Retina (tissue), 1 donor: ENCODE measurements at regions not wholly inside any gene's neighbourhood (a gene's known extent, or its start where the extent isn't known, plus 50 kb on each side); places are given as distances from the start of the nearest gene placed in this dataset.

Experiments used
- DNase-seq: peaks from one replicate; pipeline ENCODE4 v3.0.0-alpha.2; 2016

GRCh38 chr5:87069311-87069710 is 198.4 kb upstream of the RASA1 start:
- DNase-seq, result no peak

GRCh38 chr5:87069974-87070608 is 197.6 kb upstream of the RASA1 start:
- peak; percentile 9 for DNase-seq

GRCh38 chr5:87074072-87074471 is 193.6 kb upstream of the RASA1 start:
- no peak for DNase-seq

GRCh38 chr5:87074934-87075541 is 192.6 kb upstream of the RASA1 start:
- DNase-seq, result no peak

GRCh38 chr5:87076411-87076810 is 191.3 kb upstream of the RASA1 start:
- DNase-seq, result no peak

- no peak for DNase-seq
Measured at GRCh38 chr5:87076931-87077330, 190.8 kb upstream of the RASA1 start.

- no peak for DNase-seq
Measured at GRCh38 chr5:87079219-87079618, 188.5 kb upstream of the RASA1 start.

- DNase-seq, result no peak
Measured at GRCh38 chr5:87081016-87081415, 186.7 kb upstream of the RASA1 start.

- no peak for DNase-seq
Measured at GRCh38 chr5:87081511-87082372, 185.9 kb upstream of the RASA1 start.

- DNase-seq, result no peak
Measured at GRCh38 chr5:87094347-87094746, 173.3 kb upstream of the RASA1 start.

GRCh38 chr5:87094833-87095232 is 172.8 kb upstream of the RASA1 start:
- no peak for DNase-seq

- DNase-seq, result no peak
Measured at GRCh38 chr5:87095787-87096186, 171.9 kb upstream of the RASA1 start.

- DNase-seq, result no peak
Measured at GRCh38 chr5:87097664-87098063, 170.0 kb upstream of the RASA1 start.

GRCh38 chr5:87099291-87099839 is 168.3 kb upstream of the RASA1 start:
- no peak for DNase-seq

GRCh38 chr5:87099968-87100367 is 167.7 kb upstream of the RASA1 start:
- no peak for DNase-seq

GRCh38 chr5:87101321-87101720 is 166.4 kb upstream of the RASA1 start:
- no peak for DNase-seq

GRCh38 chr5:87102841-87103240 is 164.8 kb upstream of the RASA1 start:
- DNase-seq, result no peak

GRCh38 chr5:87103616-87104287 is 163.9 kb upstream of the RASA1 start:
- DNase-seq, result no peak

GRCh38 chr5:87105577-87105976 is 162.1 kb upstream of the RASA1 start:
- no peak for DNase-seq

GRCh38 chr5:87109746-87110145 is 157.9 kb upstream of the RASA1 start:
- DNase-seq, result no peak

- no peak for DNase-seq
Measured at GRCh38 chr5:87110721-87111120, 157.0 kb upstream of the RASA1 start.

- DNase-seq, result no peak
Measured at GRCh38 chr5:87113861-87114260, 153.8 kb upstream of the RASA1 start.

- DNase-seq, result no peak
Measured at GRCh38 chr5:87114631-87115030, 153.1 kb upstream of the RASA1 start.
